Glomerular endothelial cell (primary cell): ENCODE measurements at regions not wholly inside any gene's neighbourhood (a gene's known extent, or its start where the extent isn't known, plus 50 kb on each side); places are given as distances from the start of the nearest gene placed in this dataset.

Source experiments
- DNase-seq: peaks from one replicate; pipeline ENCODE4 v3.0.0-alpha.2; 2011; ENCODE audit warnings: low read depth, low spot score; ENCODE audit errors: extremely low read depth

DNA sequence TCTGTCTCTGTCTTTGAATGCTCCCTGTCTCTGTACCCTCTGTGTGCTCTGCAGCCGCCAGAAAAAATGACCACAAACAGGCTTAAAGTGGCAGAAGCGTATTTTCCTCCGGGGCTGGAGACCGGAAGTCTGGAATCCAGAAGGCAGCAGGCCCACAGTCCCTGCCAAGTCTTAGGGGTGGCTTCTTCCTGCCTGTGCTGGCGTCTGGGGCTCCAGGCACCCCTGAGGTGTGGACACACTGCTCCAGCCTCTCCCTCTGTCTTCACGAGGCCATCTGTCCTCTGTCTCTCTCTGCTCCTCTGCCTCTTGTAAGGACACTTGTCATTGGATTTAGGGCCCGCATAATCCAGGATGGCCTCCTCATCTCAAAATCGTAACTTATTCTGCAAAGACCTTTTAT, 298.4 kb upstream of the IRX4 start:
- no peak for DNase-seq

DNA sequence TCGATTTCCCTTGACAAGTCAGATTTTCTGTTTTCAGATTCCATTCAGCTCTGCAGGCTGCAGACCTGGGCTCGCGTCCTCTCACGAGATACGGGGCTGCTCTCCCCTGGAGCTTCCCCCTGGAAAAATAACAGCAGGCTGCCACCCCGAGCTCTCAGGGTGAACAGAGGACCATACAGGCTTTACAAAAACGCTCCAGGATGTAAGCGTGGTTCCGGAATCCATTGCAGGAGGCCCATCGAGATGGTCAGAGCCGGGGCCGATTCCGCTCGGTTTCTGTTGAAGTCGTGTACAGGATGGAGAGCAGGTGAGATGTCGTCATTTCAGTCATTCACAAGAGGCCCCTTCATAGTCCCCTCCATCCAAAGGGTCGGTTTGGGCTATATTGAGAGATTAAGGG, 297.7 kb upstream of the IRX4 start:
- no peak for DNase-seq

DNA sequence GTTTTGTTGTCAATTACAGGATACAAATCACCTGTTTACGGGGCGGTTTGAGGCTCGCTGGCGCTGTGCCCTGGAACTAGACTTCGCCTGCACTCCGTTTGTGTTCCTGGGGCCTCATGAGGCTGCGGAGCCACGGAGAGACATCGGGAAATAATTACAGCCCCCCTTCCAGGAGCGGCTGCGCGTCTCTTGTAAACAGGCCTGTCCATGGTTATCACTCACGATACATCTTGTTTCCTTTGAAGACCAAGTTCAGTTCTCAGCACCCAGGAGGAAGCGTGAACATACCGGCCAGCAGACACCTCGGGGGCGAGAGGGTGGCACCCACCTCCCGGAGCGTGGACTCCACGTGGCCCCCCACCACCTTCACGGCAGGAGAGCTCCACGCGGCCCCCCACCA, 297.1 kb upstream of the IRX4 start:
- DNase-seq: no peak

DNA sequence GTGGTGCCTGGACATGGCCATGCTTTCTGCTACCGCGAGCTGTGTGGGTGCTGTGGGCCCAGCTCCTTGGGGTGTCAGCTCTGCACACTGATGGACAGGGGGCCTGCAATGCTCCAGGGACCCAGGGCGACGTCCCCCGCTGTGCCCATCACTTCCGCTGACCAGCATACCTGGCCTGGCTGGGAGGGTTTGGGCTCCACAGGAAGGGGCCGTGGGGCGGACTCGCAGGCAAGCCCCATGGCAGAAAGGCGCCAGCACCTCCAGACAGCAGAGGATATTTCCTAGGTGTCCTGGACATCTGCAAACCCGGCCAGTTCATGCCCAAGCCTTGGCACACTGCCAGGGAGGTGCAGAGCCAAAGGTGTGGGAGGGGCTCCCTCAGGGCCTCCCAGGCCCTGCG, 295.8 kb upstream of the IRX4 start:
- no peak for DNase-seq

DNA sequence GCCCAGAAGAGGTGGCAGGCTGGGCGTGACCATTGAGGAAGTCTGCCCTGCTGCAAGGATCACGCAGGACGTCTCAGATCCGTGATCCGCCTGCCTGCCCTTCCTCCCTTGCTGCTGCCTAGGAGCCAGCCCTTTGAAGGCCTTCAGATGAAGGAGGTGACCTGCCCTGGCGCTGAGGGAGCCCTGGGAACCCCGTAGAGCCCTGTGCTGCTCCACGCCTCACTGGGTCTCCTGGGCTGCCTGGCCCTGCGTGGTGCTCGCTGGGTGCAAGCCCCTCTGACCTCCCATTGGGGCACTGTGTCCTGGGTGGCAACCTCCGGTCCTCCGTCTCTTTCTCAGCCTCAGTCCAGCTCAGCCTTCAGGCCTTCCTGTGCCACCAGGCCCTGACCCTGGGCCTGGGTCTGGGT, 295.3 kb upstream of the IRX4 start:
- no peak for DNase-seq

DNA sequence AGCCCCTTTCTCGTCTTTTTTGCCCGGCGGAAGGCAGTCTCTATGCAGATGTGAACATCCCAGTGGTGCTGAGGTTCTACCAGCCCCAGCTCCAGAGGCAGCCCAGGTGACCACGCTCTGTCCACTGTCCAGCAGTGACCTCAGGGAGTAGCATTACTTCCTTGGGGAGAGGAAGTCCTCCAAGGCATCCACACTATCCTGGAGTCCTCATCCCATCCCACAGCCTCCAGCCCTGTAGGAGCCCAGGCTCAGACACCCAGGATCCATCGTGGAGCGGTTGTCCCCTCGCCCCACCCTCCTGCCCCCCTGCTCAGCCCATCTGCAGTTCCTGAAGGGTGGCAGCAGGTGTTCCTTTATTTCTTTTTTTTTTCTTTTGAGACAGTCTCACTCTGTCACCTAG, 294.5 kb upstream of the IRX4 start:
- DNase-seq: no peak

DNA sequence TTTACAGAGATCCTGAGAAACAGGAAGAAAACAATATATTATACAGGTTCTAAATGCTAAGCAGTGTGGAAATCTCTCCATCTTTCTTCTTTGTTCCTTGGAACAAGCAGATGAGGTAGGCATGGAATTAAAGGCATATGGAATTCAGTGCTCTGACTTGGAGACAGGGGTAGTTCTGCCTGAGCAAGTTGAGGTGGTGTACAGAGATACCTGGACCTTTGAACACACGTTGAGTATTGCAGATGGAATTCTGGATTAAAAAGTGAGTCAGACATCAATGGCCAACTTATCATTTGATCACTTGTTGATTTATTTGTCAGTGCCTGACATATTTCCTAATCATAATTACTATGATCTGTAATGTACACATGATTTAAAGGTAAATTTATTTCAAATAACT, 293.9 kb upstream of the IRX4 start:
- DNase-seq: no peak

DNA sequence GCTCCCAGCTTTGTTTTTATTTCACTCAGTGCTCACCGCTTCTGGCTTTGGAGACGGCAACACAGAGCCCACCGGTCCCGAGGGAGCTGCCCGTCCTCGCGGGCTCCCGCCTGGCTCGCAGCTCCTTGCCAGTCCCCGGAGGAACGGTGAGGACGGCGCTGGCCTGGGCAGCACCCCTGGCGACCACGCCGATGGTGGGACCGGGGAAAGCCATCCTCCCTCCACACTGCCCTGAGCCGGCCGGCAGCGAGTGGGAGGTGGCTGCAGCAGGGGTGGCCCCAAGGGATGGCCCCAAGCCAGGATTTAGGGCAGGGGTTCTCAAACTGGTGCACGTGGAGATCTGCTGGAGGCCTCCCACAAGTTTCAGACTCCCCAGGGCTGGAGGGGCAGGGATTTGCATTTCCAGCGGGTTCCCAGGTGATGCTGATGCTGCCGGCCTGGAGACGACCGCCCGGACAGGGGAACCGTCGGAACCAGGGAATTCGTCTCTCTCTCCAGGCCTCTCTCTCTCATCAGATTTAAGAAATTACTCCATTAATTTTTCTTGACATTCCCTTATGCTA, 293.2 kb upstream of the IRX4 start:
- DNase-seq: no peak

DNA sequence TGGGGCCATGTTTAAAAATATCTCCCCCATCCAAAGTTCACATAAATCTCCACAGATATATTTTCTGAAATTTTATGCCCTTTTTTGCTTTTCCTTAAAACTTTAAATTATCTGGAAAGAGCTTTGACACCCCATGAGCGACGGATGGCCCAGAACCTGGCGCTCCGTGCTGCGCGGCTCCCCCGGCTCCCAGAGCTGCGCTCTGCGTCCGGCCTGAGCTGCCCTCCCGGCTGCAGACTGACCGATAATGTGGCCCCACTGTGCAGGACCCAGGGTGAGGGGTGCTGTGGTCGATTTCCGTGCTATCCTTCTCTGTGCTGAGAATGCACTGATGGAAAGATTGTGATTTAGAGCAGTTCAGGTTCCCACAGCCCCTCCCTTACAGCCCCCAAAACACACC, 292.3 kb upstream of the IRX4 start:
- DNase-seq: no peak

DNA sequence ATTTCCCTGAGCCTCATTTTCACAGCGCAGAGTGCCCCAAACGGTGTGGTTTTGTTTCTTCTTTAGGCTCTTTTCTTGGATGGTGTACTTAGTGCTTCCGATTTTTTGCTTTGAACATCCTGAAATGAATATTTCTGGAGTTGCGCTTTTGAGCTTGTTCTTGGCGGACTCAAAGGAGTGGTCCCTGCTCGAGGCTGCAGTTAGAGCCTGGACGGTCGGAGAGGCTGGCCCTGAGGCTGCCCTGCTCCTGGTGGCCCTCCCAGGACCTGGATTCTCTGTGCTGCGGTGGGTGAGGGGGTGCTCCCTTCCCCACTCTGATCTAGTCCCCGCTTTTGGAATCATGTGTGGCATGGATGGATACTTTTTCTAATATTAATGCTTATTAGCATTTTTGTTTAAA, 291.8 kb upstream of the IRX4 start:
- DNase-seq: no peak

DNA sequence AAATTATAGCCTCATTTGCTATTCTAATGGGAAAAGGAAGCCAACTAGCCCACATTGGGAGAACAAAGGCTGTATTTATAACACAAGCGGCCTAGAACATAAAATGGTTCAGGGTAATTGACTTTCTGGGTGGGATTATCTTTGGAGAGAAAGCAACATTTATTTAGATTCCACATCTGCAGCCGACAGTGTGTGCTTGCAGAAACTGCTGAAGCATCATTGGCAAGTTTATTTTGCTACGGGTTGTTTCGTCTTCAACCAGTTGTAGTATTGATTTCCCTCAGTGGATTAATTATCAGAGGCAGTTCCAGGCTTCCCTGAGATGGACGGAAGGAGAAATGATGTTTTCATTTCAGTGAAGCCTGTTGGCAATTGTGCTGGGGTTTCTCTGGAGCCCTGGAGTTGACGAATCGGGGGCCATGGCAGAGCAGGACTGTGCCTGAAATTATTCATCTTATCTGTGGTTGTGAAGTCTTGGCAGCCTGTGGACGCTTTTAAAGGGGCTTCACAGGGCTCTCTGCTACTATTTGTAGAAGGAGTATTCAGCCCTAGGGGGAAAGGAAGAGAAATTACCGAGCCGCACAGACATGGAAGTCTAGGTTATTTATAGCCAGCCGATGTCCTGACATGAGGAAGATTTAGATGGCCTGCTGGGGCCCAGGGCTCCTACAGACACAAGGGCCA, 290.6 kb upstream of the IRX4 start:
- DNase-seq: no peak

DNA sequence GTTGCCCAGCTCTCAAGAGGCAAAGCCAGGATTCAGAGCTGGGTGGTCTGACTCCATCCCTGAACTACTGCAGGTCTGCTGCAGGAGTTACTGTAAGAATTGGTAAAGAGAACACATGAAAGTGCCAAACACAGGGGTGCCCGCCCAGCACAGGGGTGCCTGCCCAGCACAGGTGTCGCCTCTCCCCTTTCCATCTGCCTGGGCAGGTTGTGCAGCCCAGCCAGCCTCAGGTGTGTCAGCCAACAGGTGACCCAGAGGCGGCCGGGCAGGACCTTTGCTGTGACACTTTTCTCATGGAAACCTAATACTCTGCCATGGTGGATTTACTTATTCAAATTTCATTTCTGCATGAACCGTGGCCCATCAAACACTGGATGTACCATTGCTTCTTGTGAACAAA, 289.7 kb upstream of the IRX4 start:
- no peak for DNase-seq

DNA sequence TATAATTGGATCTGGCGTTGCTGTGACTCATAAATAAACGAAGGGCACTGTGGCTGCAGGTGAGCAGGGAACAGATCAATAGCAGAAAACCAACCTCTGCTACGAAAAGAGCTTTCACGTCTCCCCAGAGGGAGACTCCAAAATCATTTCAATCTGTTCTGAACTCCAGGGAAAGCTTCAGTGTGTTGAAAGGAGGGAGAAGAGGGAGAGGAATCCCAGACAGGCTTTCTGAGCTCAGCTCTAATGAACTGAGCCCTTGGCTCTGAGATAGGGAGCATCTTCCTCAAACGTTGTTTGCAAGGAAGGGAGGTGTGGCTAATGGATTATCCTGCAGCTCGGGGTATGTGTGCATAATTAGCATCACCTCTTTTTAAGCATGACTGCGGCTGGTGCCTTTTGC, 288.0 kb upstream of the IRX4 start:
- no peak for DNase-seq

DNA sequence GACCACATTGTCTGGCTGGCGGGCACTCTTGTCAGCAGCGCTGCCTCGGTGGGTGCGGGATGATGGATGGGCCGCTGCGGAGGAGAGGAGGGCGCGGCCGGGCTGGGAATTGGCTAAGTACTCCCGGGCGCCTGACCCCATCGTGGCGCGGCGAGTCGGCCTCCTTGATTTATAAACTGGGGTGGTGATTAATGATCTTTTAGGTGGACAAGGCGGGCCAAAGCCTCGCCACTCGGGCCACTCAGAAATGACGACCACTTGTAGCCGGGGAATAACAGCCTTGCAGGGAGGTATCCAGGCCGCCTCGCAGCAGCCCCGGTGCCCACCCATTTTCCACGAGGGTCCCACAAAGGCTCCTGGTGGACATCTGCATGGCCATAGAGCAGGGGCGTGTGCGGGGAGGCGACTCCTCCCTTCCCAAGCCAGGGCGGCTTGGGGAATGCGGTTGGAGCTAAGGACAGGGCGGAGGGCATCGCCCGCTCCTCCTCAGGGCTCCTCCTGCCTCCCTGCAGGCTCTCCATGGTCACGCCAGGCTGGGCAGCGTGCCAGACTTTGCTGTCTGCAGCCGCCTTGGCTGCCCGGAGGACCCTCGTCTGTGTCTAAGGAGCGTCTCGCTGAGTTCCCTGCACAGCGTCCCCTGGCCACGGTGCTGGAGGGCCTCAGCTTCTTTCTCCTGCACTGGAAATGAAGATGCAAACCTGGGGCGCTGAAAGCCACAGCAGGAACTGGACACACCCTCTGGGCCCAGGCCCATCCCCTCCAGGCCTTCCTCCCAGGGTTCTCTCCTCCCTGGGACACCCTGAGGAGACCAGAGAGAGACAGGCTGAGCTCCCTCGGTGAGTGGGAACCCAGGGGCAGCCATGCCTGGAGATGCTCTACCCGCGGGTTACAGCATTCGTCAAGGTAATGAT, 287.4 kb upstream of the IRX4 start:
- DNase-seq: no peak

DNA sequence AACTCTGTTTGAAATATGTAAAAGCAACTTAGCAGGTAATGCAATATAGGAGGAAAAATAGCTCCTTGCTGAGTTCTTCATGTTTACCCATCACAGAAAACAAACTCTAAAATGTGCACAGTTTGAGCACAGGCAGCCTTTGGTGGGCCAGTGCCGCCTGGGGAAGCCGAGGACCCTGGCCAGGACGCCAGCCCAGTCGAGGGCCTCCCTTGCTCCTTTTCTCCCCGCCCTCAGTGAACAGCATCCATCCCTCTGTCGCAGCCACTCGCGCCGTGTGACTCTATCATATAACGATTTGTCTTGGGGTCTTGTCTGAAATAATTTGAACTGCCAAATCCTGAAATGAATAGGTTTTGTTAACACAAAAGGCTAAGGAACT, 286.7 kb upstream of the IRX4 start:
- no peak for DNase-seq

DNA sequence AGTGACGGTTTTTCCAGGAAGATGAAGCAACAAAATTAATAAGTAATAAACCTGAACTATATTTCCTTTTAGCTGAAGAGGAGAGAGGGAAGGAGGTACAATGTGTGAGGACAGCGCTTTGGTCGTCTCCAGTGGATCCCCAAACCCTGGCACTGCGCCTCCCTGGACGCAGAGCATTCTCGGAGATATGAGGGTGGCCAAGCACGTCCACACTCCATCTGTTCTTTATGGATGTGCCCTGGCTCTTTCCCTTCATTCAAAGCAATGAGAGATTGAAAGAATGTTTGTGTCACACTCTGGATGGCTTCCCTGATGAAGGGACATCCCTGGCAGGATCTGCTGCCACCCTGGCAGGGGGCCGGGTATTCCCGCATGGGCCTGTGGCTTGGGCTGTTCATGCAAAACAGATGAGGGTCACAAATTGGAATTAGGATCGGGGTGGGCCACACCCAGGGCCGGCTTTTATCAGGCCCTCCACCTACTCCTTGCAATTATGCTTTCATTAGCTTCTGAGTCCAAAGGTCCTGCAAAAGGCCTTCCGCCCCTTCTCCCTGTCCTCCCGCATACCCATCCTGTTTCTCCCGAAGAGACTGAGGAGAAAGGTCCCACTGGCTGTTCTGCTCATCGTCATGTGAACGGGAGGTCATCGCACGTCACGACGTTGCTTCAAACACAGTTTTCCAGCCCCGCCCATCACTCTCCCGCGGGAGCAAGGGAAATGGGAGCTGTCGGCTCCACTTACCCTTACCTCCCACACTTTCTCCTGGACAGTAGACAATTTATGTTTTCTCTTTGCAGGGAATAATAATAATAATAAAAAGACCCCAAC, 286.1 kb upstream of the IRX4 start:
- no peak for DNase-seq

DNA sequence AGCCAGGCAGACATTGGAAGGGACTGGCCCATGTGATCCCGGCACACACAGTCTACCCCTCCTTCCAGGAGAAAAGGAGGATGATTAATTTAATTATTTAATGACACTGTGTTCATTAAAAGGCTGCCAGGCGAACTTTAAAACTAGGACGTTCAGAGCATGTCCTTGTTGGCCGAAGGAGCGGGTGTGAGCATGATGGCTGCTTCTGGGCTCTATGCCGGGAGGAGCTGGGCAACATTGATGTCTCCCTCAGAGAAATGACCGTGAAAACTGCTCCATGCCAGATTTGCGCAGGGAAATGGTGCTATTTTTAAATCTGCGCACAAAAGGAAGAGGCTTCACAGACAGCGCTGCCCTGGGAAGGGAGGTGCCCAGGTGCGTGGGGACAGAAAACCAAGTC, 284.9 kb upstream of the IRX4 start:
- DNase-seq: no peak

DNA sequence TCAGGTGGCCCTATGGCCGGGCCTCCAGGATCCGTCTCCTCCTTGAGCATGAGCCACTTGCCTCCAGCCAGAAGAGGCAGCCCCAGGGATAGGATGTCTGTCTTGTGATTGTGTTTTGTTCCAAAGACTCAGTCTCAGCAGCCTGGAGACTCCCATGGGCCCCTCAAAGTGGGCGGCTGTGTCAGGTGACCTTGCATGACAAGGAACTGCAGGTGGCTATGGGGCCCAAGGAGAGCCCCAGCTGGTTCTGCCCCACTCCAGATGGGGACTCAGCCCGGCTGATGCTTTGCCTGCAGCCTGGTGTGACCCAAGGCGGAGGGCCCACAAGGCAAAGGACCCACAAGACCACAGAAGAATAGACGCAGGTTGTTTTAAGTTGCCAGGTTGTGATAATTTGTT, 284.3 kb upstream of the IRX4 start:
- DNase-seq: no peak

DNA sequence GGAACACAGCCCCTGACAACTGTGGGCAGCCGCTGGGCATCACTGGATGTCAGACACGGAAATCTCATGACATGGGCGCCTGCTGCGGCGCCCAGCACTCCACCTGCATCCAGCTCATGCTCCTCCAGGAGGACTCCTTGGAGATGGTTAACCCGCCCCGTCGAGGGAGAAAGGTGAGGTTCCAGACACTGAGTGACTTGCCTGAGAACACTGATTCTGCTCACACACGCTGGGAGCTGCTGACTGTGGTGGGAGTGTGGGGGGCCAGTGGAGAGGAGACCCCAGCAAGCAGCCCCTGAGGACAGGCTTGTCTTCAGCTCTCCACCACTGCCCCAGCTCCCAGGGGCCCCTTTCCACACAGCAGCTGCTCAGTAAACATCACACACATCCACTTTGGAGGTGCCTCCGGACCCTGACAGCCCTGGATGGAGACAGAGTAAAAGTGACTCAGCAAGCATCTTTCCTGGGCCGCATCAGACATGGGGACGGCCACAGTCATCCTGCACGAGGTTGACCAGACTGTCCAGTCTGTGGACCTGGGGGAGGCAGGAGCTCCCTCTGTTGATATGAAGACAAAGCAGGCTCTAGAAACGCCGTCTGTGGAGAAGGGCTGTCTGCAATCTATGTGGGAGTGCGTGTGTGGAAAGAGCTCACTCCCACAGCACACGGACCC, 283.7 kb upstream of the IRX4 start:
- DNase-seq: no peak

DNA sequence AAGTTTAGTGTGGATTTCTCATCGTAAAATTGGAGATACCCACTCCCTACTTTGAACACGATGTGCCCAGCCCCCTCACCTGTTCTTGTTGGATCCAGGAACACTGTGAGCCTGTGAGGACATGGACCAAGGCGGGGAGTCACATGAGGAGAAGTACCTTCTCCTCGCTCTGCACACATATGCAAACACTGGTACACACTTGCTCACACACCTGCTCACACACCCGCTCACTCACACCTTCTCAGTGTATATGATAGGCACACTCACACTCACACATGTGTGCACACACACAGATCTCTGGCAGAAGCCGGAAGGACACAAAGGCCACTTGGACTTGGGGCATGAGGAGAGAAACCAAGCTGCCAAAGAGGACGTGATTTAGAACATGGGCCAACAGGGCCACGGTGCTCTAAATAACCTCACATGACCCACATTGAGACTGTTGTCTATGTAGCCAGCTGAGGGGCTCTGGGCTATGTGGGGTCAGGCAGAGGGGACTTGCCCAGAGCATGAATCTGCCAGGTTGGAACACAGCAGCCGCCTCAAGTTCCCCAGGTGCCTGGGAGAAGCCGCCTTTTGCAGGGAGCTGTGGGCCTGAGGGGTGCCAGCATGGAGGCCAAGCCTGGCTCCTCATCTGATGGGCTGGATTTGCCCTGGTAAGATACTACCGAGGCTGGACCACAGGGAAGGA, 283.0 kb upstream of the IRX4 start:
- DNase-seq: no peak
